Activated naive CD8-positive, alpha-beta T cell treated with anti-CD3 and anti-CD28 coated beads for 36 hours (primary cell): ENCODE measurements at regions not wholly inside any gene's neighbourhood (a gene's known extent, or its start where the extent isn't known, plus 50 kb on each side); places are given as distances from the start of the nearest gene placed in this dataset.

Experiments
- DNase-seq: peaks from one replicate; pipeline ENCODE4 v3.0.0; 2021
- H3K27ac Mint-ChIP-seq: one replicate; pipeline ENCODE4 v1.8.0; 2022; ENCODE audit warnings: mild to moderate bottlenecking, moderate library complexity, mixed read lengths
- H3K27me3 Mint-ChIP-seq: one replicate; pipeline ENCODE4 v1.8.0; 2022; ENCODE audit warnings: mild to moderate bottlenecking, mixed read lengths
- H3K36me3 Mint-ChIP-seq: one replicate; pipeline ENCODE4 v1.8.0; 2021; ENCODE audit warnings: mild to moderate bottlenecking, mixed read lengths
- H3K4me1 Mint-ChIP-seq: one replicate; pipeline ENCODE4 v1.8.0; 2021; ENCODE audit warnings: mixed read lengths
- H3K4me3 Mint-ChIP-seq: one replicate; pipeline ENCODE4 v1.8.0; 2022; ENCODE audit warnings: mild to moderate bottlenecking, moderate library complexity, mixed read lengths
- H3K9me3 Mint-ChIP-seq: one replicate; pipeline ENCODE4 v1.8.0; 2022; ENCODE audit warnings: mixed read lengths

DNA sequence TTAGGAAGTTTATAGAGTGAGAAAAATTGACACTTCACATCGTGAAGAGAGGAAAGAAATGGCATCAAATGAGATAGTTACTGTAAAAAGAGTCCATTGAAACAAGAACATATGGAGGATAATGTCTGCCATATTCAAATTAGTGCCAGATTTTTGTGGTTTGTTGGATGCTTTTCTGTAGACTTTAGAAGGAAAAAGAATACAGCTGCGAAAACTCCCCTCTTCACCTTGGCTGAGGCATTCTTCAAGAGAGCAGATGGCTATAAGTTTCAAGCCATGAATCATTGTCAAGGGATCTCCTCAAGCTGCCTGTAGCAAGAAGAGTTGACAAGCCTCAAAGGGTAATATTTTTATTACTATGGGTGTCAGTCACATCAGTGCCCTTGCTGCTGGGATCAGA is 507.4 kb upstream of the RAG2 start:
- no peak for DNase-seq
- Mint-ChIP-seq H3K4me1 (no peaks in the 10 kb centered on the region), H3K27me3 (no peaks in the 10 kb centered on the region), H3K36me3 (no peaks in the 10 kb centered on the region), H3K9me3 (peaks cover 6% of the 10 kb centered on the region), H3K27ac (no peak overlapping the region), H3K4me3 (no peak overlapping the region)

DNA sequence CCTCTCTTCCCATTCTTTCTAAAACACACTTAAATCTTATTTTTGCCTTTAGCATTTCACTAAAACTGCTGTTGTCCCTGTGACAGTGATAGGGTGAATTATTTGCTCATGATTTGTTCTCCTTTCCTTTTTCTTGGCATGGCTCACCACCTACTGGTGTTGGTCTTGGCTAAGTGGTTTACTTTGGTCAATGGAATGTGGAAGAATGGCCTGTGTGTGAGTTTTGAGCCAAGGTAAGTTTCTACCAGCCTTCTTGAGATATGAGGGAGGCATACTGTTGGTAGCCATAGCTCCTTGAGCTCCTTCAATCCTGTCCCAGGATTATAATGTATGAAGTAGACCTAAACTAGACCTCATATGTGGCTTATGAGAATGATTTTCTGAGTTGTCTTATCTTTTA is 506.3 kb upstream of the RAG2 start:
- Mint-ChIP-seq H3K27ac (no peak overlapping the region), H3K4me1 (no peaks in the 10 kb centered on the region), H3K9me3 (peaks cover 6% of the 10 kb centered on the region), H3K27me3 (no peaks in the 10 kb centered on the region), H3K4me3 (no peak overlapping the region), H3K36me3 (no peaks in the 10 kb centered on the region)
- DNase-seq, result no peak

DNA sequence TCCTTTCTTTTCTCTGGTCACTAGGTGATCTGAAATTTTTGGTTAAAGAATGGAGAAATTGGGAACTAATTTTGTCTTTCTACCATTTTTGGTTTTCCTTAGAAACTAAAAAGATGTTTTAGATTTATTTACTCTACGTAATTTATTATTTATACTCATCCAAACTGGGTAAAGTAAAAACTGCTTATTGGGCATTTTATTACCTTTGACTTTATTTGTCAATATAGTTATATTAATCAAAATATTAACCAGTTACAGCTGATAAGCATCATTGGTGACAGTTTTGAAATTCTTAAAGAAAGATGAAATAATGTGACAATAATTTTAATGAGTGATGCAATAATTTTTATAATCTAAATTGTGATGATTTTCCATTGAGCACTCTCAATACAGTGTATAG is 502.0 kb upstream of the RAG2 start:
- Mint-ChIP-seq H3K4me1 (no peaks in the 10 kb centered on the region), H3K4me3 (no peak overlapping the region), H3K36me3 (no peaks in the 10 kb centered on the region), H3K27ac (no peak overlapping the region), H3K9me3 (peaks cover 7% of the 10 kb centered on the region), H3K27me3 (no peaks in the 10 kb centered on the region)
- no peak for DNase-seq

DNA sequence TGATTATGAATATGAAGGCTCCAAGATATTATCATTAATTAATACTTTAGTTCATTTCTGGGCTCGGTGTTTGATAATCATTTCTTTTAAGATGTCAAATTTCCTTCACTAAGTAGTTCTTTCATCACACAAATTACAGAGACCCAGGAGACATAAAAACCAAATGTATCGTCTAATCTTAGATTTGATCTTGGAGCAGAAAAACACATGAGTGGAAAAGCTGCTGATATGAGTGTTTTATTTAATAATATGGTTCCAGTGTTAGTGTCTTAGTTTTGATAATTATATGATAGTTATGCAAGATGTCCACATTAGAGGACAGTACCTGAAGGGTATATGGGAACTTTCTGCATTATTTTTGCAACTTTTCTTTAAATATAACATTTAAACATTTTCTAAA is 494.5 kb upstream of the RAG2 start:
- no peak overlapping the region for H3K27ac Mint-ChIP-seq
- no peaks in the 10 kb centered on the region for H3K9me3 Mint-ChIP-seq
- H3K36me3 Mint-ChIP-seq, result no peaks in the 10 kb centered on the region
- H3K27me3 Mint-ChIP-seq, result no peaks in the 10 kb centered on the region
- no peaks in the 10 kb centered on the region for H3K4me1 Mint-ChIP-seq
- DNase-seq, result no peak
- no peak overlapping the region for H3K4me3 Mint-ChIP-seq

DNA sequence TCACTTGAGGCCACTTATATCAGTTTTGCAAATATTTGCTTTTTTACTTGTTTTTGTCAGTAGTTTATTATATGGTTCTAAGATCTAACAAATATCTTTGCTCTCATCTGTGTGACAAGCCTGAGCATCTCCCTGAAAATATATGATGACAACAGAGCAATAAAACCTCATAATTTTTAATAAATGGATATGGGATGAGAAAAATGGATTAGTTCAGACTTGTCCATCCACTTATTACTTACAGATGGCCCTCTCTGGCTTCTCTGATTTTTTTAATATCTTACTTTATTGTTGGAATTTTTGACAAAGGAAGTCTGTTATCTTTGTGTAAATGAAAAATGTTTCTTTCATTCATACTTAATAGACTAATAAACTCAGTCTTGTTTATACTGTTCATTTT is 491.4 kb upstream of the RAG2 start:
- no peak for DNase-seq
- no peak overlapping the region for H3K4me3 Mint-ChIP-seq
- H3K4me1 Mint-ChIP-seq, result no peaks in the 10 kb centered on the region
- H3K27me3 Mint-ChIP-seq, result no peaks in the 10 kb centered on the region
- no peak overlapping the region for H3K27ac Mint-ChIP-seq
- H3K9me3 Mint-ChIP-seq, result no peaks in the 10 kb centered on the region
- no peaks in the 10 kb centered on the region for H3K36me3 Mint-ChIP-seq

DNA sequence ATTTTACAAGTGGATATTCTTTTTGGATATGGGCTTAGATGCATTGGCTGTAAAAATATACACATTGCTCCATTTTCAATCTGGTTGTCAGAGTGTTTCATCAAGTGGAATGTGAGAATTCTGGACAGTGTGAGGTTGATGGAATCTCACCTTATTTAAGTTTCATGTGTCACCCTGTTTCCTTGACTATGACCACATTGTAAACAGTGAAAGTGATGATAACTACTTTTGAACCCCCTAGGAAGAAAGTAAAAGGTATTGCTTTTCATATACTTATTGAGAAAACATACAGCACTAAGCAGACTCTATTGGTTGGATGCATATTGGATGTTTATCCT is 490.5 kb upstream of the RAG2 start:
- Mint-ChIP-seq H3K9me3 (no peaks in the 10 kb centered on the region), H3K27me3 (no peaks in the 10 kb centered on the region), H3K4me1 (no peaks in the 10 kb centered on the region), H3K4me3 (no peak overlapping the region), H3K27ac (no peak overlapping the region), H3K36me3 (no peaks in the 10 kb centered on the region)
- no peak for DNase-seq

DNA sequence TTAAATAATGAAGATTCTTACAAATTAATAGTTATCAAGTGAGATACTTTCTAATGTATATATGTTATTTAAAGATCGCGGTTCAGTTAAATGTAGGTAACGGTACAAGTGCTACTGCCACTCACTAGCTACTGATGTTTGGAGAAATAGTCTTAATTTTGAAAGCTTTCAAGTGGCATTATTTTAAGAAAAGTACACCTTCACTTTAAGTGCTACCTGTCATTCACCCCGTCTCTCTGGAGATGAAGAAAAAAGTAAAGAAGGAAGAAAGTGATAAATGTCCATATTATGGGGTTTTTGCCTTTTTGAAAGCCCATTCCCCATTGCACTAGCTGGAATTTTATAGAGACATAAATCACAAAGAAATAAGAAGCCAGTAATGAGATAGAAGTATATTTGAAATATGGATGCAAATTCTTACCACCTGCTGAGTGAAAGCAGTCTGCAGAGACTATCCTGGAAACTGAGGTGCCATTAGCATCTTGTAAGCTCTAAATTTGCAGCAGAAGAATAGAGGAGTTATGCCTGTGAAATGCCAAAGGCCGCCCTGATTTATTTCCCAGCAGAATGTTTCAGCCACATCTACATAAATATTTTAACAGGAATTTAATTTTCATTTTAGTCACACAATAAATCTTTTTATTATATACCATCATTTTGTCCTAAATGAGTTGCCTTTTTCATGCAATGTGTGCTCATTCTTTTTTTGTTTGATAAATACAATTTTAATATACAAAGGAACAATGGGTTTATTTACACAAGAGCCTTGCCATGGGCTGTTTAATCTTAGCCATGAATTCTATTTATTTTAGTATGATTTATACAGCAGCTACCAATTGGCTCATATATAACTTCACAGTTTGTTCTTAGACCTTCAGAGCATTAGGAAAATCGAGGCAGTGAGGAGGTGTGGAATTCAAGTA is 489.9 kb upstream of the RAG2 start:
- Mint-ChIP-seq H3K9me3 (no peaks in the 10 kb centered on the region), H3K4me3 (no peak overlapping the region), H3K36me3 (no peaks in the 10 kb centered on the region), H3K27ac (no peak overlapping the region), H3K27me3 (no peaks in the 10 kb centered on the region), H3K4me1 (no peaks in the 10 kb centered on the region)
- no peak for DNase-seq

DNA sequence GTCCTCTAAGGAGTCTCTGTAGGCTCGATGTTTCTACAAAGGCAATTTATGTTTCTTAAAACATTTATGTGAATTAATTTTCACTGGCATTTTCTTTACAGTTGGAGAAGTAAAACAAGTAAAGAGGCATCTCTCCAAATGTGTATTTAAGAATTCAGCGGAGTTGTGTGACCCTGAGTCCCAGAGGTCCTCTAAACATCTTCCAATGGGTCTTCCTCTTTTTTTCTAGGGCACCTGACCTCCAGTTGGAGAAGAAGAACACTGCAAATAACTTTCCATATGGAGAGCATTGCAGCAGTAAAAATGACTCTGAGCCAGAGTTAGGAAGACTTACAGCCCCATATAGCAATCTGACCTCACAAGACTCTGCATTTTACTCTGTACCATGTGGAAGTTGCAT is 480.5 kb upstream of the RAG2 start:
- no peak for DNase-seq
- H3K9me3 Mint-ChIP-seq, result no peaks in the 10 kb centered on the region
- H3K4me1 Mint-ChIP-seq, result no peaks in the 10 kb centered on the region
- no peak overlapping the region for H3K27ac Mint-ChIP-seq
- no peak overlapping the region for H3K4me3 Mint-ChIP-seq
- H3K27me3 Mint-ChIP-seq, result no peaks in the 10 kb centered on the region
- no peaks in the 10 kb centered on the region for H3K36me3 Mint-ChIP-seq

DNA sequence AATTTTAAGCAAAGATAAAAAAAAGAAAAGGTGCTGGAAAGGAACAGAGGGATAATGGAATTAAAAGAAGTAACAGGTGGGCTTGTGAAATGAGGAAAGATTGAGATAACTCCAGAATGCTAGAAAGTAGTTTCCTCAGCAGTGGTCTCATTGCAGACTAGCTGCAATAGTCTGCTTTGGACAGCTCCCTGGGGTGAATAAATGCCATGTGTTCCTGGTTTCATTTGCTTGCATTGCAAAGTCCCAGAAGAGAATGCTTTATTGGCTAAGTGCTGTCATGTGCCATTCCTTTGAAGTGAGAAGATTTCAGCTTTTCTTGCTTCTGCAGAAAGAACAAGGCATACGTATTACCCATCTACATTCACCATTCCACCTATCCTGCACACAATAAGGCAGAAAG is 478.8 kb upstream of the RAG2 start:
- no peaks in the 10 kb centered on the region for H3K36me3 Mint-ChIP-seq
- DNase-seq, result no peak
- no peak overlapping the region for H3K4me3 Mint-ChIP-seq

DNA sequence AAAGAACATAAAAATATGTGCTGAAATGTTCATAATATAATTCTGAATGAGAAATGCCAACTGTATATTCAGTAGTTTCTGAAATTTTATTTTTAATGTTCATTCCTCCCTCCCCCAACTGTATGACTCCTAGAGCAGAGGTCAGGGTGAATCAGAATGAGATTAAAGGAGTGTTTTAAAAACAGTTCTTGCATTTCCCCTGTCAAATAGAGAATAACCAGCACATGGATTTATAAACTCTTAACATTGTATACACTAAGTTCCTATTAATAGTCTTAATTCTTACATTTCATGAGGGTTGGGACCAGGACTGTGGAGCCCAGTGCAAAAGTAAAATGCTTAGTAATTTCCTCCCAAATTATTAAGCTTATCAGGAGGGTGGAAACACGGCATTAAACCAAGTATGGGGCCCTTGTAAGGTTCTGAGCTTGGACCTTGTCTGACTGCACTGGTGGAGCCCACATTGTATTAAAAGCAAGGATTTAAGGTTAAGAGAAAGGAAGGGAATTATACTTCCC is 474.6 kb upstream of the RAG2 start:
- Mint-ChIP-seq H3K27ac (no peak overlapping the region), H3K4me1 (no peaks in the 10 kb centered on the region), H3K36me3 (no peaks in the 10 kb centered on the region), H3K27me3 (no peaks in the 10 kb centered on the region), H3K9me3 (no peaks in the 10 kb centered on the region), H3K4me3 (no peak overlapping the region)
- DNase-seq, result no peak

More for the DNA sequence above, 478.8 kb upstream of the RAG2 start:
- Mint-ChIP-seq H3K27ac (no peak overlapping the region), H3K4me1 (no peaks in the 10 kb centered on the region), H3K9me3 (no peaks in the 10 kb centered on the region), H3K27me3 (no peaks in the 10 kb centered on the region)

DNA sequence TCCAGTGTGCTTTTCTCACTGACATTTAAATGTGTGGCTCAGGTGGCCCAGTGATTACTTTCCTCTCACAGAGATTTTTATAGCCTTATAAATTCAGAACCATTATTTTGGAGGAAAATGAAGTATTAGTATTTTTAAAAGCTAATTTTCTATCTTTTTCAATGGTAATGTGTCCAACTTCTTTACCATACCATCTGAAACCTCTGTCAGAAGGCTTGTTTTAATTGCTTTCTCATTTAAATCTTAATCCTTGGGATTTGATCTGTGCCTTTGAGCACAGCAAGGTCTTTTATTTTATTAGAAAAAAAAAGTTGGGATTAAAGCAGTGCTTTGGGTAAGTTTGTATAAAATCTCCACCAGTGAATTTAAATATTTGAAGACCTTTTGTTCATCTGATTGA is 452.3 kb upstream of the RAG2 start:
- Mint-ChIP-seq H3K4me3 (no peak overlapping the region), H3K9me3 (no peaks in the 10 kb centered on the region), H3K27me3 (no peaks in the 10 kb centered on the region), H3K4me1 (no peaks in the 10 kb centered on the region), H3K36me3 (no peaks in the 10 kb centered on the region), H3K27ac (no peak overlapping the region)
- no peak for DNase-seq

DNA sequence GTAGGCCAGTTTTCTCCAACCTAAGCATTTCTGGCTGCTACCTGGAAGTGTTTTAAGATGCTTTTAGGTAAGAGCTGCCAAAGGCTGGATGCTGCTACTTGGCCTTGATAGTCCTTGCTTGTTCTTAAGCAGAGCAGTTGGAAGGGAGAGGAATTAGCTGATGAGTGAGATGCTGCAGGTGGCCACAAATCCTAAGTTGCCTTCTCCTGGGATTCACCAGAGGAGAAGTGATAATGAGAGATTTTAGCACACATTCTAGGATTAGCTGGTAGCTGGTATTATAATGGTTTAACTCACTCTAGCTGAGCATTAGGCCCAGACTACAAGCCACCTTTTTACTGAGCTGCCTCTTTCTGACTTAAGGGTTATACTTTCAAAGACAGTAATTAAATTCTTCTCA is 442.9 kb upstream of the RAG2 start:
- no peak for DNase-seq
- no peaks in the 10 kb centered on the region for H3K4me1 Mint-ChIP-seq
- no peaks in the 10 kb centered on the region for H3K27me3 Mint-ChIP-seq
- H3K9me3 Mint-ChIP-seq, result peaks cover 2% of the 10 kb centered on the region
- H3K27ac Mint-ChIP-seq, result no peak overlapping the region
- no peaks in the 10 kb centered on the region for H3K36me3 Mint-ChIP-seq
- H3K4me3 Mint-ChIP-seq, result no peak overlapping the region

DNA sequence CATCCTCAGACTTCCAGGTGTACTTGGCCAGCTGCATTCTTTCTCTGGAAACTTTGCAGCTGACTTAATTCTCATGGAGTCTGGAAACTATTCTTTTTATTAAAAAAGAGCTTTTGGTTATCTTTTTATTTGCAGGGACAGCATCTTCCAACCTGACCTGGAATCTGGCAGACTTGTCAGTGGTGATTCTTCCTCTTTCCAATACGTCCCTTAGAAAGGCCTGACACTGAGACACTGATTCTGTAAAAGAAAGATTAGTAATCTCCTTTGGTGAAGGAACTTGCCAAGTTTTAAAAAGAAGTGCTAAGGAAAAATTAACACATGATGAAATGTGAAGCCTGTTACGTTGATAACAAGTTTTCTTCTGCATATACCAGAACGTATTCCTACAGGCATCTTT is 440.9 kb upstream of the RAG2 start:
- H3K4me3 Mint-ChIP-seq, result no peak overlapping the region
- DNase-seq, result no peak

DNA sequence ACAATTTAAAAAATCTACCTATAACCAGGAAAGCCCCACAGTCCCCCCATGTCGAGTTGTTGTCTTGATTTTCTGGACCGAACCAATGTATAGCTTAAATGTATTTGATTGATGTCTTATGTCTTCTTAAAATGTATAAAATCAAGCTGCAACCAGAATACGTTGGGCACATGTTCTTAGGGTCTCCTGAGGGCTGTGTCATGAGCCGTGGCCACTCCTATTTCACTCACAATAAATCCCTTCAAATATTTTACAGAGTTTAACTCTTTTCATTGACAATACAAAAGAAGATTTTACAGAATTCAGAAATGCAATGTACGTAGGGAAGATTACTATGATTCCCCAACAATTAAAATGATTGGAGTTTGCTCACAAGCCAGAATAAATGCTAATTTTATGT is 428.7 kb upstream of the RAG2 start:
- Mint-ChIP-seq H3K27me3 (no peaks in the 10 kb centered on the region), H3K36me3 (no peaks in the 10 kb centered on the region), H3K4me3 (no peak overlapping the region), H3K4me1 (no peaks in the 10 kb centered on the region), H3K9me3 (no peaks in the 10 kb centered on the region), H3K27ac (no peak overlapping the region)
- no peak for DNase-seq

More for the DNA sequence above, 440.9 kb upstream of the RAG2 start:
- Mint-ChIP-seq H3K27me3 (no peaks in the 10 kb centered on the region), H3K9me3 (peaks cover 5% of the 10 kb centered on the region), H3K4me1 (no peaks in the 10 kb centered on the region), H3K27ac (no peak overlapping the region), H3K36me3 (no peaks in the 10 kb centered on the region)

DNA sequence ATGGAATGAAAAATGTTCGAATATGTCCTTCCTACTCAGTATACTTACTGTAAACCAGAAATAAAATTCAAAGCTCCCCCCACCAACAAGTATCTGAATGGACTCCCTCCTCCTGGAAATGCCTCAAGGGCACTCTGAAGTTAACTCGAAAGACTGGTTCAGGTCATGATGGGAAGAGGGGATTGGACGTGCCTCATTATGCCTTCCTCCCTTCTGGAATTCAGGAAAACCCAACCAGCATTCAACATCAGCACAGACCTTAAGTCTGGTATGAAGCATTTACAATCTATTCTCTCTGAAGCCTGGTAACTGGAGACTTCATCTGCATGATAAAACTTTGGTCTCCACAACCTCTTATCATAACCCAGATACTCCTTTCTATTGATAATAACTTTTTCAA is 428.3 kb upstream of the RAG2 start:
- H3K4me1 Mint-ChIP-seq, result no peaks in the 10 kb centered on the region
- no peaks in the 10 kb centered on the region for H3K27me3 Mint-ChIP-seq
- H3K9me3 Mint-ChIP-seq, result no peaks in the 10 kb centered on the region
- H3K36me3 Mint-ChIP-seq, result no peaks in the 10 kb centered on the region
- H3K27ac Mint-ChIP-seq, result no peak overlapping the region
- DNase-seq, result no peak
- no peak overlapping the region for H3K4me3 Mint-ChIP-seq

DNA sequence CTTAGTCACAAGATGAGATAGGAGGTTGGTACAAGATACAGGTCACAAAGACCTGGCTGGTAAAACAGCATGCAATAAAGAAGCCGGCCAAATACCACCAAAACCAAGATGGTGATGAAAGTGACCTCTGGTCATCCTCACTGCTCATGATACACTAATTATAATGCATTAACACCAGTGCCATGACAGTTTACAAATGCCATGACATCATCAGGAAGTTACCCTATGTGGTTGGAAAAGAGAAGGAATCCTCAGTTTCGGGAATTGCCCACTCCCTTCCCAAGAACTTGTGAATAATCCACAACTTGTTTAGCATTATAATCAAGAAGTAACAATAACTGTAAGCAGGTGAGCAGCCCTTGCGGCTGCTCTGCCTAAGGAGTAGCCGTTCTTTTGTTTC is 408.5 kb upstream of the RAG2 start:
- H3K36me3 Mint-ChIP-seq, result no peaks in the 10 kb centered on the region
- H3K27ac Mint-ChIP-seq, result no peak overlapping the region
- H3K9me3 Mint-ChIP-seq, result peaks cover 4% of the 10 kb centered on the region
- H3K4me3 Mint-ChIP-seq, result no peak overlapping the region
- no peaks in the 10 kb centered on the region for H3K4me1 Mint-ChIP-seq
- no peaks in the 10 kb centered on the region for H3K27me3 Mint-ChIP-seq
- no peak for DNase-seq
